Prostate gland (tissue), 2 donors: ENCODE measurements at regions not wholly inside any gene's neighbourhood (a gene's known extent, or its start where the extent isn't known, plus 50 kb on each side); places are given as distances from the start of the nearest gene placed in this dataset.

Source experiments
- DNase-seq: peaks from one replicate; pipeline ENCODE4 v3.0.0-alpha.2; 2019; ENCODE audit warnings: low spot score
- H3K27ac ChIP-seq, 2 donors: fragments of 200-600 bp; sonication (generic); 2 replicates each; pipeline ENCODE4 v1.5.1; 2017 to 2019
- H3K27me3 ChIP-seq: fragments of 200-600 bp; sonication (generic); replicated peaks from 2 replicates; pipeline ENCODE4 v1.5.1; 2019; ENCODE audit not compliant: insufficient read depth
- H3K36me3 ChIP-seq, 2 donors: fragments of 200-600 bp; sonication (generic); 1 replicate in 1 of 2; 2 replicates in 1 of 2; pipeline versions ENCODE4 v1.5.1 to v1.8.1; 2017 to 2019
- H3K4me1 ChIP-seq: fragments of 200-600 bp; sonication (generic); replicated peaks from 2 replicates; pipeline ENCODE4 v1.5.1; 2019
- H3K4me3 ChIP-seq, 2 donors: fragments of 200-600 bp; sonication (generic); 2 replicates each; pipeline ENCODE4 v1.5.1; 2017 to 2019
- H3K9me3 ChIP-seq: fragments of 200-600 bp; sonication (generic); 2 replicates; pipeline ENCODE4 v1.5.1; 2017
- CTCF ChIP-seq, 4 experiments: fragments of 200-600 bp in 2 of 4; fragments of 450-650 bp in 2 of 4; sonication (generic) in 2 of 4; IDR thresholded peaks; 1 replicate in 3 of 4; 2 replicates in 1 of 4; pipeline ENCODE4 v1.5.1; 2016 to 2019; ENCODE audit warnings: antibody characterized with exemption in 4 of 4, mild to moderate bottlenecking in 2 of 4, moderate library complexity in 2 of 4
- POLR2A ChIP-seq: fragments of 450-650 bp; IDR thresholded peaks from one replicate; pipeline ENCODE4 v1.6.1; 2016; ENCODE audit warnings: antibody characterized with exemption, mild to moderate bottlenecking
- POLR2AphosphoS5 ChIP-seq: sonication (generic); formaldehyde crosslinking; IDR thresholded peaks from one replicate; pipeline ENCODE4 v1.6.1; 2017; ENCODE audit warnings: antibody characterized with exemption
- WGBS: methylation state at CpG from one replicate; pipeline ENCODE4 v1.1.5; 2018; 5-methylcytosine and 5-hydroxymethylcytosine counted together
- intact Hi-C: fragments of 100-400 bp; cut with DNase I; formaldehyde crosslinking; loops from one replicate; pipeline ENCODE4 v1.14.2; 2022

GRCh38 chr12:30329281-30329680 is 366.4 kb downstream of the IPO8 start:
- Histone ChIP-seq H3K27ac (no peak overlapping the region), H3K4me1 (no peaks in the 10 kb centered on the region), H3K4me3 (no peak overlapping the region), H3K27me3 (no peaks in the 10 kb centered on the region), H3K9me3 (no peaks in the 10 kb centered on the region), H3K36me3 (no peaks in the 10 kb centered on the region)
- TF ChIP-seq CTCF (IDR thresholded peaks at IDR 0.05), result no peak
- no peak for TF ChIP-seq POLR2AphosphoS5
- TF ChIP-seq POLR2A, result no peak
- WGBS, result 78% methylated on average over 2 of the region's 2 CpGs
- no peak for DNase-seq
- intact Hi-C loops, result no loop called here

- H3K4me1 ChIP-seq, result no peaks in the 10 kb centered on the region
- no peak for DNase-seq
- H3K36me3 ChIP-seq, result no peaks in the 10 kb centered on the region
- H3K27me3 ChIP-seq, result peaks cover 2% of the 10 kb centered on the region
- no peaks in the 10 kb centered on the region for H3K9me3 ChIP-seq
- 68% methylated on average over 4 of the region's 4 CpGs for WGBS
- no peak overlapping the region for H3K4me3 ChIP-seq
- intact Hi-C loops, result no loop called here
- H3K27ac ChIP-seq, result no peak overlapping the region
- TF ChIP-seq CTCF (IDR thresholded peaks at IDR 0.05), result no peak
- no peak for TF ChIP-seq POLR2A
- TF ChIP-seq POLR2AphosphoS5, result no peak
These were observed 372.7 kb downstream of the IPO8 start for GRCh38 chr12:30323008-30323407.

GRCh38 chr12:30320561-30320960 is 375.1 kb downstream of the IPO8 start:
- H3K27ac ChIP-seq, result no peak overlapping the region
- TF ChIP-seq CTCF (IDR thresholded peaks at IDR 0.05) (no peak), POLR2AphosphoS5 (no peak), POLR2A (no peak)
- 93% methylated on average over 13 of the region's 13 CpGs for whole genome bisulfite sequencing
- H3K27me3 ChIP-seq, result peaks cover 2% of the 10 kb centered on the region
- no peak overlapping the region for H3K4me3 ChIP-seq
- no peaks in the 10 kb centered on the region for H3K9me3 ChIP-seq
- H3K4me1 ChIP-seq, result no peaks in the 10 kb centered on the region
- intact Hi-C loops, result no loop called here
- DNase-seq, result no peak
- no peaks in the 10 kb centered on the region for H3K36me3 ChIP-seq

GRCh38 chr12:30314506-30315100 is 381.1 kb downstream of the IPO8 start:
- Histone ChIP-seq H3K27ac (no peak overlapping the region), H3K4me3 (no peak overlapping the region), H3K9me3 (no peaks in the 10 kb centered on the region), H3K4me1 (no peaks in the 10 kb centered on the region), H3K27me3 (peaks cover 2% of the 10 kb centered on the region), H3K36me3 (no peaks in the 10 kb centered on the region)
- 57% methylated on average over 5 of the region's 5 CpGs for WGBS
- DNase-seq, result no peak
- intact Hi-C loops, result no loop called here
- TF ChIP-seq POLR2AphosphoS5 (no peak), POLR2A (no peak), CTCF (IDR thresholded peaks at IDR 0.05) (no peak)

GRCh38 chr12:30308010-30308717 is 387.5 kb downstream of the IPO8 start:
- H3K4me3 ChIP-seq, result no peak overlapping the region
- WGBS, result 60% methylated on average over 4 of the region's 4 CpGs
- no peaks in the 10 kb centered on the region for H3K27me3 ChIP-seq
- TF ChIP-seq POLR2A (no peak), CTCF (IDR thresholded peaks at IDR 0.05) (no peak), POLR2AphosphoS5 (no peak)
- intact Hi-C loops, result no loop called here
- H3K27ac ChIP-seq, result no peak overlapping the region
- DNase-seq, result no peak
- H3K4me1 ChIP-seq, result no peaks in the 10 kb centered on the region
- H3K9me3 ChIP-seq, result no peaks in the 10 kb centered on the region
- no peaks in the 10 kb centered on the region for H3K36me3 ChIP-seq
